SK-N-SH treated with all-trans-retinoic acid at 6 μM for 48 hours (cell line): ENCODE measurements at regions not wholly inside any gene's neighbourhood (a gene's known extent, or its start where the extent isn't known, plus 50 kb on each side); places are given as distances from the start of the nearest gene placed in this dataset.

Experiments used
- CSDC2 ChIP-seq: fragments of 250-450 bp; sonication (Bioruptor Pico); IDR thresholded peaks from 2 replicates; pipeline ENCODE4 v1.5.0; 2020; ENCODE audit warnings: mild to moderate bottlenecking, moderate library complexity
- GLIS3 ChIP-seq: fragments of 250-450 bp; sonication (Bioruptor Pico); IDR thresholded peaks from 2 replicates; pipeline ENCODE4 v1.5.0; 2020; ENCODE audit warnings: mild to moderate bottlenecking, moderate library complexity
- TF ChIP-seq, protein P1 (sequence below): fragments of 250-450 bp; sonication (Bioruptor Pico); IDR thresholded peaks from 2 replicates; pipeline ENCODE4 v1.5.1; 2020; ENCODE audit warnings: low read depth, mild to moderate bottlenecking, moderate library complexity

- no peak for TF ChIP-seq GLIS3
- TF ChIP-seq, protein P1, sequence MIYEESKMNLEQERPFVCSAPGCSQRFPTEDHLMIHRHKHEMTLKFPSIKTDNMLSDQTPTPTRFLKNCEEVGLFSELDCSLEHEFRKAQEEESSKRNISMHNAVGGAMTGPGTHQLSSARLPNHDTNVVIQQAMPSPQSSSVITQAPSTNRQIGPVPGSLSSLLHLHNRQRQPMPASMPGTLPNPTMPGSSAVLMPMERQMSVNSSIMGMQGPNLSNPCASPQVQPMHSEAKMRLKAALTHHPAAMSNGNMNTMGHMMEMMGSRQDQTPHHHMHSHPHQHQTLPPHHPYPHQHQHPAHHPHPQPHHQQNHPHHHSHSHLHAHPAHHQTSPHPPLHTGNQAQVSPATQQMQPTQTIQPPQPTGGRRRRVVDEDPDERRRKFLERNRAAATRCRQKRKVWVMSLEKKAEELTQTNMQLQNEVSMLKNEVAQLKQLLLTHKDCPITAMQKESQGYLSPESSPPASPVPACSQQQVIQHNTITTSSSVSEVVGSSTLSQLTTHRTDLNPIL (CRISPR knock-in tag) = no peak
- no peak for TF ChIP-seq CSDC2 (CRISPR knock-in tag)
These were observed 121.6 kb upstream of the RTL1 start for GRCh38 chr14:101025131-101025530.
